ENCODE measurements at regions not wholly inside any gene's neighbourhood (a gene's known extent, or its start where the extent isn't known, plus 50 kb on each side); places are given as distances from the start of the nearest gene placed in this dataset.

DNA sequence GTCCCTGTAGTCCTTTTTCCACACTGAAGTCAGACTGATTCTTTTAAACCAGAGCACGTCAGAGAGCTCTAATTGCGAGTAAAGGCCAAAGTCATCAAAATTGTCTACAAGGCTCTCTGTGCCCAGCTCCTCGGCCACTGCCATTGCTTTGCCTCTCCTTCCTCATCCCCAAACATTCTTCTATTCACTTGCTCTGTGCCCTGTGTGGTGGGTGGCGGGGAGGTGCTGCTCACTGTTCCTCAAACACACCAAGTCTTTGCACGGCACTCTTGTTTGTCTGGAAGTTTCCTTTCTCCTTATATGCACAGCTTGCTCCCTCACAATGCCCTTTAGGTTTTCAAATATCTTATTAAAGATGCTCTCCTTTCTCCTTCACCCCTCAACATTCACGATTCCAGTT, 100.1 kb upstream of the FSHR start:
- Histone ChIP-seq H3K27ac (ENCODE audit: low read depth, low read length) (no peak overlapping the region), H3K4me3 (ENCODE audit: low read length) (no peak overlapping the region), H3K9me3 (ENCODE audit: control insufficient read depth, low read length) (no peaks in the 10 kb centered on the region), H3K4me1 (ENCODE audit: control insufficient read depth, insufficient read depth, low read length) (no peaks in the 10 kb centered on the region), H3K9ac (ENCODE audit: extremely low read depth, low read length, poor library complexity, severe bottlenecking) (no peak overlapping the region), H3K36me3 (ENCODE audit: control insufficient read depth, insufficient read depth, low read length) (no peaks in the 10 kb centered on the region), H3K27me3 (ENCODE audit: control insufficient read depth, insufficient read depth, low read length, poor library complexity, severe bottlenecking) (no peaks in the 10 kb centered on the region)
- TF ChIP-seq, protein P1, sequence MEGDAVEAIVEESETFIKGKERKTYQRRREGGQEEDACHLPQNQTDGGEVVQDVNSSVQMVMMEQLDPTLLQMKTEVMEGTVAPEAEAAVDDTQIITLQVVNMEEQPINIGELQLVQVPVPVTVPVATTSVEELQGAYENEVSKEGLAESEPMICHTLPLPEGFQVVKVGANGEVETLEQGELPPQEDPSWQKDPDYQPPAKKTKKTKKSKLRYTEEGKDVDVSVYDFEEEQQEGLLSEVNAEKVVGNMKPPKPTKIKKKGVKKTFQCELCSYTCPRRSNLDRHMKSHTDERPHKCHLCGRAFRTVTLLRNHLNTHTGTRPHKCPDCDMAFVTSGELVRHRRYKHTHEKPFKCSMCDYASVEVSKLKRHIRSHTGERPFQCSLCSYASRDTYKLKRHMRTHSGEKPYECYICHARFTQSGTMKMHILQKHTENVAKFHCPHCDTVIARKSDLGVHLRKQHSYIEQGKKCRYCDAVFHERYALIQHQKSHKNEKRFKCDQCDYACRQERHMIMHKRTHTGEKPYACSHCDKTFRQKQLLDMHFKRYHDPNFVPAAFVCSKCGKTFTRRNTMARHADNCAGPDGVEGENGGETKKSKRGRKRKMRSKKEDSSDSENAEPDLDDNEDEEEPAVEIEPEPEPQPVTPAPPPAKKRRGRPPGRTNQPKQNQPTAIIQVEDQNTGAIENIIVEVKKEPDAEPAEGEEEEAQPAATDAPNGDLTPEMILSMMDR (conservative IDR thresholded peaks at IDR 0.05) = no peak
- peaks cover 4% of the 10 kb centered on the region for H3K27me3 Mint-ChIP-seq (ENCODE audit: insufficient read depth)
- no peak overlapping the region for H3K27ac Mint-ChIP-seq
- no peaks in the 10 kb centered on the region for H3K4me1 Mint-ChIP-seq
- H3K4me3 Mint-ChIP-seq = no peak overlapping the region
- no peaks in the 10 kb centered on the region for H3K9me3 Mint-ChIP-seq
- no peaks in the 10 kb centered on the region for H3K36me3 Mint-ChIP-seq (ENCODE audit: low read depth)
- no peak for DNase-seq
- 89 to 95% methylated on average over 3 to 6 of the region's 6 CpGs for WGBS, 2 experiments (ENCODE audit: insufficient coverage in 1 of 2, insufficient read length in 1 of 2)

DNA sequence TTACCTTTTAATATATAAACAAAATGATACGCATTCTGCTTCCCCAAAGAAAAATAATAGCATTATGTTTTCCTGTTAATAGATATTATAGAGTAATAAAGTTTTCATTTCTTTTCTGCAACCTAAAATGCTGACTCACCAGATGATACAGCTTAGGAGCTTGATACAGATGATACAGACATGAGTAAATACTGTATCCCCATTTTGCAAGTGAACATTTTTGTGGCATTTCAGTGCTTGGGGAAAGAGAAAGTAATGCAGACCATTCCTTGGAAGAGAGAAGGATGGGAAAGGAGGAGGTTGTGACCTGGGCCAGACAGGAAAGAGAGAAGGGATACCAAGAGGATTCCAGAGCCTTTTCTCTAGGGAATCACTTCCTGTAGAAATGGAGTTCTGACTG, 97.5 kb upstream of the FSHR start:
- H3K36me3 Mint-ChIP-seq (ENCODE audit: low read depth) = no peaks in the 10 kb centered on the region
- TF ChIP-seq, protein P1 (conservative IDR thresholded peaks at IDR 0.05) = no peak
- H3K4me1 Mint-ChIP-seq = no peaks in the 10 kb centered on the region
- Histone ChIP-seq H3K9ac (ENCODE audit: extremely low read depth, low read length, poor library complexity, severe bottlenecking) (no peak overlapping the region), H3K27ac (ENCODE audit: low read depth, low read length) (no peak overlapping the region), H3K4me1 (ENCODE audit: control insufficient read depth, insufficient read depth, low read length) (no peaks in the 10 kb centered on the region), H3K9me3 (ENCODE audit: control insufficient read depth, low read length) (no peaks in the 10 kb centered on the region), H3K27me3 (ENCODE audit: control insufficient read depth, insufficient read depth, low read length, poor library complexity, severe bottlenecking) (no peaks in the 10 kb centered on the region), H3K4me3 (ENCODE audit: low read length) (no peak overlapping the region), H3K36me3 (ENCODE audit: control insufficient read depth, insufficient read depth, low read length) (no peaks in the 10 kb centered on the region)
- H3K27me3 Mint-ChIP-seq (ENCODE audit: insufficient read depth) = no peaks in the 10 kb centered on the region
- no CpG with 5 or more reads among the region's 1 CpG for WGBS, 2 experiments (ENCODE audit: insufficient coverage in 1 of 2, insufficient read length in 1 of 2)
- no peak overlapping the region for H3K27ac Mint-ChIP-seq
- H3K9me3 Mint-ChIP-seq = peaks cover 11% of the 10 kb centered on the region
- H3K4me3 Mint-ChIP-seq = no peak overlapping the region
- DNase-seq = no peak

- H3K9me3 Mint-ChIP-seq = peaks cover 12% of the 10 kb centered on the region
- Histone ChIP-seq H3K4me1 (ENCODE audit: control insufficient read depth, insufficient read depth, low read length) (no peaks in the 10 kb centered on the region), H3K27ac (ENCODE audit: low read depth, low read length) (no peak overlapping the region), H3K9ac (ENCODE audit: extremely low read depth, low read length, poor library complexity, severe bottlenecking) (no peak overlapping the region), H3K27me3 (ENCODE audit: control insufficient read depth, insufficient read depth, low read length, poor library complexity, severe bottlenecking) (no peaks in the 10 kb centered on the region), H3K9me3 (ENCODE audit: control insufficient read depth, low read length) (no peaks in the 10 kb centered on the region), H3K4me3 (ENCODE audit: low read length) (no peak overlapping the region), H3K36me3 (ENCODE audit: control insufficient read depth, insufficient read depth, low read length) (no peaks in the 10 kb centered on the region)
- H3K27me3 Mint-ChIP-seq (ENCODE audit: insufficient read depth) = no peaks in the 10 kb centered on the region
- TF ChIP-seq, protein P1 (conservative IDR thresholded peaks at IDR 0.05) = no peak
- DNase-seq = no peak
- no peaks in the 10 kb centered on the region for H3K4me1 Mint-ChIP-seq
- no peak overlapping the region for H3K27ac Mint-ChIP-seq
- no peaks in the 10 kb centered on the region for H3K36me3 Mint-ChIP-seq (ENCODE audit: low read depth)
- 93 to 100% methylated on average over 5 of the region's 5 CpGs for WGBS, 2 experiments (ENCODE audit: insufficient coverage in 1 of 2, insufficient read length in 1 of 2)
- H3K4me3 Mint-ChIP-seq = no peak overlapping the region
These were observed 96.9 kb upstream of the FSHR start for GRCh38 chr2:49251251-49251650.
